Esophagus muscularis mucosa (tissue), 4 donors: ENCODE measurements at regions not wholly inside any gene's neighbourhood (a gene's known extent, or its start where the extent isn't known, plus 50 kb on each side); places are given as distances from the start of the nearest gene placed in this dataset.

ENCODE experiments used
- DNase-seq: peaks from one replicate; pipeline ENCODE4 v3.0.0-alpha.2; 2017; ENCODE audit errors: extremely low spot score
- H3K27ac ChIP-seq, 4 donors: fragments of 200-600 bp; sonication (generic); replicated peaks in 1 of 4; 1 replicate in 3 of 4; 2 replicates in 1 of 4; pipeline ENCODE4 v1.5.1; 2016 to 2019; ENCODE audit warnings: mild to moderate bottlenecking in 1 of 4
- H3K27me3 ChIP-seq, 4 donors: fragments of 200-600 bp; sonication (generic); one replicate each; pipeline versions ENCODE4 v1.5.1 to v1.6.0; 2016 to 2019
- H3K36me3 ChIP-seq, 4 donors: fragments of 200-600 bp; sonication (generic); one replicate each; pipeline ENCODE4 v1.5.1; 2016 to 2019
- H3K4me1 ChIP-seq, 4 donors: fragments of 200-600 bp; sonication (generic); one replicate each; pipeline ENCODE4 v1.5.1; 2016 to 2019
- H3K4me3 ChIP-seq, 4 donors: fragments of 200-600 bp; sonication (generic); 1 replicate in 2 of 4; 2 replicates in 2 of 4; pipeline ENCODE4 v1.5.1; 2016 to 2019; ENCODE audit warnings: mild to moderate bottlenecking in 4 of 4, moderate library complexity in 1 of 4
- H3K9me3 ChIP-seq, 4 donors: fragments of 200-600 bp; sonication (generic); 1 replicate in 3 of 4; 2 replicates in 1 of 4; pipeline ENCODE4 v1.5.1; 2016 to 2019
- EP300 ChIP-seq: sonication (generic); formaldehyde crosslinking; IDR thresholded peaks from one replicate; pipeline ENCODE4 v1.6.1; 2017; ENCODE audit warnings: antibody characterized with exemption
- POLR2A ChIP-seq: fragments of 450-650 bp; IDR thresholded peaks from one replicate; pipeline ENCODE4 v1.6.1; 2017; ENCODE audit warnings: antibody characterized with exemption, moderate library complexity, mild to moderate bottlenecking, low read depth
- POLR2AphosphoS5 ChIP-seq, 2 donors: sonication (generic); formaldehyde crosslinking; IDR thresholded peaks; one replicate each; pipeline ENCODE4 v1.6.1; 2017; ENCODE audit warnings: antibody characterized with exemption in 2 of 2
- WGBS: methylation state at CpG from one replicate; pipeline ENCODE4 v1.1.5; 2018; 5-methylcytosine and 5-hydroxymethylcytosine counted together
- intact Hi-C: fragments of 100-400 bp; cut with DNase I; formaldehyde crosslinking; loops from one replicate; pipeline ENCODE4 v1.15.1; 2023
- TF ChIP-seq, protein P1 (sequence below), 3 experiments: fragments of 200-600 bp in 2 of 3; fragments of 450-650 bp in 1 of 3; sonication (generic) in 2 of 3; IDR thresholded peaks; one replicate each; pipeline ENCODE4 v1.5.1; 2017 to 2019; ENCODE audit warnings: antibody characterized with exemption in 3 of 3, mild to moderate bottlenecking in 2 of 3, moderate library complexity in 1 of 3

DNA sequence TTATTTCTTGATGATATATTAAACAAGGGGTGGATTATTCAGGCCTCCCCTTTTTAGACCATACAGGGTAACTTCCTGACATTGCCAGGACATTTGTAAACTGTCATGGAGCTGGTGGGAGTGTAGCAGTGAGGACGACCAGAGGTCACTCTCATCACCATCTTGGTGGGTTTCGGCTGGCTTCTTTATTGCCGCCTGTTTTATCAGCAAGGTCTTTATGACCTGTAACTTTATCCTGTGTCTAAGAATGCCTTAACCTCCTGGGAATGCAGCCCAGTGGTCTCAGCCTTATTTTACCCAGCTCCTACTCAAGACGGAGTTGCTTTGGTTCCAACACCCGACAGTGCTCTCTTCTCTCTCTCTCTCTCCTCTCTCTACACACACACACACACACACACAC lies 221.9 kb downstream of the C16orf95 start:
- no peaks in the 10 kb centered on the region for H3K4me1 ChIP-seq
- WGBS = 63% methylated on average over 5 of the region's 5 CpGs
- intact Hi-C loops = no loop called here
- H3K4me3 ChIP-seq = no peak overlapping the region
- no peak for DNase-seq
- no peaks in the 10 kb centered on the region for H3K36me3 ChIP-seq
- TF ChIP-seq POLR2A = no peak
- TF ChIP-seq, protein P1, sequence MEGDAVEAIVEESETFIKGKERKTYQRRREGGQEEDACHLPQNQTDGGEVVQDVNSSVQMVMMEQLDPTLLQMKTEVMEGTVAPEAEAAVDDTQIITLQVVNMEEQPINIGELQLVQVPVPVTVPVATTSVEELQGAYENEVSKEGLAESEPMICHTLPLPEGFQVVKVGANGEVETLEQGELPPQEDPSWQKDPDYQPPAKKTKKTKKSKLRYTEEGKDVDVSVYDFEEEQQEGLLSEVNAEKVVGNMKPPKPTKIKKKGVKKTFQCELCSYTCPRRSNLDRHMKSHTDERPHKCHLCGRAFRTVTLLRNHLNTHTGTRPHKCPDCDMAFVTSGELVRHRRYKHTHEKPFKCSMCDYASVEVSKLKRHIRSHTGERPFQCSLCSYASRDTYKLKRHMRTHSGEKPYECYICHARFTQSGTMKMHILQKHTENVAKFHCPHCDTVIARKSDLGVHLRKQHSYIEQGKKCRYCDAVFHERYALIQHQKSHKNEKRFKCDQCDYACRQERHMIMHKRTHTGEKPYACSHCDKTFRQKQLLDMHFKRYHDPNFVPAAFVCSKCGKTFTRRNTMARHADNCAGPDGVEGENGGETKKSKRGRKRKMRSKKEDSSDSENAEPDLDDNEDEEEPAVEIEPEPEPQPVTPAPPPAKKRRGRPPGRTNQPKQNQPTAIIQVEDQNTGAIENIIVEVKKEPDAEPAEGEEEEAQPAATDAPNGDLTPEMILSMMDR (IDR thresholded peaks at IDR 0.05) = no peak
- TF ChIP-seq POLR2AphosphoS5 (IDR thresholded peaks at IDR 0.05) = no peak
- TF ChIP-seq EP300 = no peak
- no peak overlapping the region for H3K27ac ChIP-seq
- H3K9me3 ChIP-seq = no peaks in the 10 kb centered on the region
- H3K27me3 ChIP-seq = peaks cover 0 to 49% (median 0%) of the 10 kb centered on the region in 4 donors

DNA sequence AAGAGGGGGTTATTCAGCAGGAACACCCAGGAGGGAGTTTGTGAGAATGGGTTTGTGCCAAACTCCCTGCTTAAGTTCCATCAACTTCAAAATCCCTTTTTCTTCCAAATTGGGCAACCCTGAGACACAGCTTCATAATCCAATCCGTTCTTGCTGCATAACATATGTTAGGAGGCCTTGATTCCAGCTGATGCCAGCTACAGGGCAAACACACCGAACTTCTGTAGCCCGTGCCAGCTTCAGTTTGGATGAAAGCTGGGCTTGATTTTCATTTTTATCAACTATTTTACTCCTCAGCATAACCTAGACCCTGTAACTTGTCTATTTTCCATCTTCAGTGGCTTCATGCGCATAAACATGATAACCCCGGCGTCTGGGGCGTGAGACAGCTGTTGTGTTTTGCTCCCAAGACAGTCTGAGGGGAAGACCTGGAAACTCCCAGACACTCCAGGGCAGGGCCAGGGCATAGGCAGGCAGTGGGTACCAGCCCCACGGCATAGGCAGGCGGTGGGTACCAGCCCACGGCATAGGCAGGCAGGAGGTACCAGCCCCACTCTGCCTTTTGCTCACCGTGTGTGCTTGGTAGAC lies 220.4 kb downstream of the C16orf95 start:
- H3K27me3 ChIP-seq = peaks cover 0 to 51% (median 0%) of the 10 kb centered on the region in 4 donors
- H3K9me3 ChIP-seq = no peaks in the 10 kb centered on the region
- DNase-seq = no peak
- TF ChIP-seq POLR2AphosphoS5 (IDR thresholded peaks at IDR 0.05) (no peak), EP300 (no peak), POLR2A (no peak)
- TF ChIP-seq, protein P1 (IDR thresholded peaks at IDR 0.05) = no peak
- no peak overlapping the region for H3K27ac ChIP-seq
- intact Hi-C loops = no loop called here
- H3K36me3 ChIP-seq = no peaks in the 10 kb centered on the region
- H3K4me3 ChIP-seq = no peak overlapping the region
- 80% methylated on average over 11 of the region's 11 CpGs for WGBS
- no peaks in the 10 kb centered on the region for H3K4me1 ChIP-seq

- intact Hi-C loops = no loop called here
- Histone ChIP-seq H3K36me3 (no peaks in the 10 kb centered on the region), H3K27ac (no peak overlapping the region), H3K4me1 (no peaks in the 10 kb centered on the region), H3K9me3 (no peaks in the 10 kb centered on the region), H3K27me3 (peaks cover 0 to 49% (median 0%) of the 10 kb centered on the region in 4 donors), H3K4me3 (no peak overlapping the region)
- WGBS = 95% methylated on average over 5 of the region's 5 CpGs
- TF ChIP-seq, protein P1 (IDR thresholded peaks at IDR 0.05) = no peak
- no peak for TF ChIP-seq EP300
- TF ChIP-seq POLR2A = no peak
- no peak for TF ChIP-seq POLR2AphosphoS5 (IDR thresholded peaks at IDR 0.05)
- no peak for DNase-seq
Measured at GRCh38 chr16:87098361-87098760, 218.8 kb downstream of the C16orf95 start.

GRCh38 chr16:87098976-87099720 lies 218.0 kb downstream of the C16orf95 start:
- no peaks in the 10 kb centered on the region for H3K36me3 ChIP-seq
- WGBS = 76% methylated on average over 9 of the region's 9 CpGs
- H3K4me1 ChIP-seq = no peaks in the 10 kb centered on the region
- DNase-seq = no peak
- H3K27me3 ChIP-seq = peaks cover 0 to 41% (median 0%) of the 10 kb centered on the region in 4 donors
- peaks cover 0 to 2% (median 0%) of the 10 kb centered on the region in 4 donors for H3K9me3 ChIP-seq
- TF ChIP-seq POLR2AphosphoS5 (IDR thresholded peaks at IDR 0.05) (no peak), POLR2A (no peak), EP300 (no peak)
- TF ChIP-seq, protein P1 (IDR thresholded peaks at IDR 0.05) = no peak
- H3K4me3 ChIP-seq = no peak overlapping the region
- intact Hi-C loops = no loop called here
- H3K27ac ChIP-seq = no peak overlapping the region
